ENCODE measurements at regions not wholly inside any gene's neighbourhood (a gene's known extent, or its start where the extent isn't known, plus 50 kb on each side); places are given as distances from the start of the nearest gene placed in this dataset.

GRCh38 chr22:47625013-47625385, 862.5 kb downstream of the TBC1D22A start:
- TF ChIP-seq POLR2A (IDR thresholded peaks at IDR 0.05): no peak
- no peak for TF ChIP-seq CTCF (IDR thresholded peaks at IDR 0.05)

All from tibial nerve (tissue), 3 donors.